HG03108 (cell line): ENCODE measurements at regions not wholly inside any gene's neighbourhood (a gene's known extent, or its start where the extent isn't known, plus 50 kb on each side); places are given as distances from the start of the nearest gene placed in this dataset.
"Not testable (repeated sequence)": the region's sequence is repeated elsewhere in the genome, so short reads cannot be mapped to it uniquely, and the experiment has no call there.

Source experiments
- ATAC-seq: cut with Tn5 transposase; IDR thresholded peaks from one replicate; pipeline ENCODE4 v1.9.1; 2021; ENCODE audit warnings: moderate library complexity; ENCODE audit not compliant: unreplicated experiment

GRCh38 chr3:95227092-95227491 is 1164.2 kb downstream of the NSUN3 start:
- no peak for ATAC-seq

DNA sequence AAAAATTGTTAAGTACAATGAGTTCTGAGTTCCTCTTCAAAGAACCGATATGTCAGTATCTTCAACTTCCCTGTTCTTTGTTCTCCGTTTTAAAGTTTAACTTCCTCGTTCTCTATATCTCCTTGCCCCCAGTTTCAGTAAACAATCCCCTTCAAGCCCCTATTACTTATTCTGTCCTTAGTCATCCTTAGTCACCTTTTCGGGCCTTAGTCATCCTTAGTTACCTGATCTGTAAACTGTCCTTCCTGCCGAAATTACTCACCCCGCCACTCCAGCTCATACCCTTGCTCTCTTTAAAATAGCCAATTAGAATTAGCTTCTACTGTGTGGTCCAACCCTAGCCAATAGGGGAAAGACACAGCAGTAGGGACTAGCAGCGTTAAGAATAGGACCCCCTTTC is 1165.6 kb downstream of the NSUN3 start:
- no peak for ATAC-seq

DNA sequence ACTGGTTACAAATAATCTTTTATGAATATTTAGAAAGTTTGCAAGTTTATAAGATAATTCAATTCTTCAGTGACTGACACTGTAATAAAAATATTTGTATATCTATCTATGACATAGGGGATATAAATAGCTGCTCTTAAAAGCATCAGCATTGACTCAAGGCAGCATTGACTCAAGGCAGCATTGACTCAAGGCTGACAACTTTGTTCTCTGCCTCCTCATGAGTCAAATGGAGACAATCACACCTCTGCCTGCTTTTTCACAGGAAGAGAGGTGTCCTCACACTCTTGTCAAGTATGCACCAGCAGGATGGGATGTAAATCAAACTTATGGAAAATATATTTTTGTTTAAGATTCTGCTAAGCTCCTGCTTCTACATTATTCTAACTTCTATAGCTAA is 1173.1 kb downstream of the NSUN3 start:
- ATAC-seq: no peak

DNA sequence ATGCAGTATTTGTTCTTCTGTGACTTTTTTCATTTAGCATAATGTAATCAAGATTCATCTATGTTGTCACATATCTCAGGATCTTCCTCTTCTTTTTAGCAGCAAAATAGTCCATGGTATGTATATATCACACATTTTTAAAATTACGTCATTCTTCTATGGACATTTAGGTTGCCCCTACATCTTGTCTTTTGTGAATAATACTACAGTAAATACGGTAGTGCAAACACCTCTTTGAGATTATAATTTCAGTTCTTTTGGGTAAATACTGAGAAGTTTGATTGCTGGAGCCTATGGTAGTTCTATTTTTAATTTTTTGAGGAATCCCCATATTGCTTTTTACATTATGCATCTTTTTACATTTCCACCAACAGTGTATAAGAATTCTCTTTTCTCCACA is 1174.9 kb downstream of the NSUN3 start:
- ATAC-seq: no peak

GRCh38 chr3:95240395-95240794 is 1177.5 kb downstream of the NSUN3 start:
- no peak for ATAC-seq

- ATAC-seq: not testable (repeated sequence)
These were observed 1178.4 kb downstream of the NSUN3 start for GRCh38 chr3:95241256-95241655.

DNA sequence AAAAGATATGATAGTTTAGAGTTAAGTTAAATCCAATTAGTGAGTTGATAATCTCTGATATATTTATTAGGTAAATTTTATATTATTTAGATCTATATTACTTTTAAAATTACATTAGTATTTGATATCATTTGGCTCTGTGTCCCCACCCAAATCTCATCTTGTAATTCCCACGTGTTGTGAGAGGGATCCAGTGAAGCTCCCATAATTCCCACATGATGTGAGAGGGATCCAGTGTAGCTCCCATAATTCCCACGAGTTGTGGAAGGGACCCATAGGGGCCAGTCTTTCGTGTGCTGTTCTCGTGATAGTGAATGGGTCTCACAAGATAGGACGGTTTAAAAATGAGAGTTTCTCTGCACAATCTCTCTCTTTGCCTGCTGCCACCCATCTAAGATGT is 1183.6 kb downstream of the NSUN3 start:
- ATAC-seq: no peak

DNA sequence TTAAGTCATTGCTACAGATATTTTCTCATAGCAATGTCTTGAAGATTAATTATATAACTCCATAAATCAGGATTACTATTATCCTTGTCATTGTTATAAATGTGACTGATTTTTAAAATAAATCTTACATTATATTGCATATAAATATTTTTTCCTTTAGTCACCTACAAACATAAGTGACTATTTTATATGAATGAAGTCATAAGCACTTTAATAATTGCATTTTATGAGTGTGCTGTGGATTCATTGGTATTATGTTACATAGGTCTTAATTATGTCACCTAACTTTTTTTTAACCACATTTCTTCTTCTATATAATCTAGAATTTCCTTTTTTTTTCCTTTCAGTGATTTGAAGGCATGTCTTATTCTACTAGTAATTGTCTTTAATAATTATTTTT is 1191.2 kb downstream of the NSUN3 start:
- ATAC-seq: no peak

- ATAC-seq: no peak
These were observed 1191.9 kb downstream of the NSUN3 start for GRCh38 chr3:95254758-95255157.

DNA sequence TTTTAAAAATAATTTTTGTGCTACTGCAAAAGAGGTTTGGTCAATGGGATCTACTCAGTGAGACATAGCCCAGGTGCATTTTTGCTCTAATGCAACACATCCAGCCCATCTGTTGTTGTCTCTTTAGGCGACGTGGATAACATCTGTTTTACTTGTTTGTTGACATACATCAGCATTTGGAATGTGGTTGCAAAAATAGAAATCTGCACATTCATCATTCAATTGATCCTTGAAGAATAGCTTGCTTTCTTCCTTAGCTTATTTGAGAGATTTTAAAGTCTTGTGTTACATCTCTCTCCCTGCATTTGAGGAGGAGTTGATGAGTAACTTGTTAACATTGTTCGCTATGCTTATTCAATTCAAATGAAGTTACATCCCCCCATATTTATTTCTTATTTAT is 1202.3 kb downstream of the NSUN3 start:
- no peak for ATAC-seq

DNA sequence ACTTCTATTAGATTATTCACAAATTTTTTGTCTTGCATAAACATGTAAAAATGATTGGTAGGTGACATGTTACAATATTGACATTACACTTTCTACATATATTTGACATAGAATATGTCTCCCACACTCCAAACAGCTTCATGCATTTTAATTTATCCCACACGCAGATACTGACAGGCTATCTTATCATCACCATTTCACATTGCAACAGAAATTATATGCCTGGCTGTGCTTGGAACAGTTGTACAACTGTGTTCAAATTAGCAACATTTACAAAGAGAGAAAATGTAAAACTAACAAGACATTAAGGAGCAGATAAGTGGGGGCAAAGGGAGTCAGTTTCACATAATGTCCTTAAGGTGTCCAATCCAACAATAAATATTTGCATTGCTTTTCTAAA is 1208.5 kb downstream of the NSUN3 start:
- ATAC-seq: no peak

- no peak for ATAC-seq
These were observed 1209.3 kb downstream of the NSUN3 start for GRCh38 chr3:95272166-95272565.

- no peak for ATAC-seq
These were observed 1209.9 kb downstream of the NSUN3 start for GRCh38 chr3:95272781-95273180.

DNA sequence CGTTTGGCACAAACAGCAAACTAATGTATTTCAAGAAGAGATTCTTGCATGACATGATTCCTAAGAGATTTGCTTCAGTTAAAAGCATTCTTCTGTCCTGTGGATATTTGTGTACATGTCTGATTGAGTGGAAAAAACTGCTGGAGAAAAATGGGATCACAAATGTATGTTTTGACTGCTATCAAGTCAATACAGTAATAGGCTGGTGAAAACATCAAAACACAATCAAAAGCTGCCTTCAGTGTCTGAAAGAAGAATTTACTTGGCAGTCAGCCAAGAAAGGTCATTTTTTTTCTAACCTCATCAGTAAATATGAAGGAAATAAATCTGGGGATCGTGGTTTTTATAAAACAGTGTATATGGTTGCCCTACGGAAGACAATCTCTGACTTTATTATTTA is 1214.8 kb downstream of the NSUN3 start:
- ATAC-seq: no peak

GRCh38 chr3:95280711-95281352 is 1218.0 kb downstream of the NSUN3 start:
- ATAC-seq: no peak

DNA sequence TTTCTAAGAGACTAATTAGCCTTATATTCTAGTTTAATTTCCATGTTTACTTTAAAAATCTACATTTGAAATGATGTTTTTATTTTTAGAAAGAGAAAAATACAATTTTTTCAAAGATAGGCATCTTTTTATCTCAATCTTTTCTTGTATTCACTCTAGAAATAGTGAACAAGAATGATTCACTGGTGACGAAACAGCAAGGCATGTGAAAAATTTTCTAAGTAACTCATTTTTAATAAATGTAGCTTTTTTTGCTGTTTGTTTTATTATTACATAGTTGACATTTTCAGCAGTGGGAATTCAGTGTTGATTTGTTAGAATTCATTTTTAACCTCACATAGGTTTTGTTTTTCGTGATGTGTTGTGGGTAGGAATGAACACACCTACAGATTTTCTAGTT is 1226.4 kb downstream of the NSUN3 start:
- ATAC-seq: no peak

GRCh38 chr3:95297581-95297980 is 1234.7 kb downstream of the NSUN3 start:
- no peak for ATAC-seq

DNA sequence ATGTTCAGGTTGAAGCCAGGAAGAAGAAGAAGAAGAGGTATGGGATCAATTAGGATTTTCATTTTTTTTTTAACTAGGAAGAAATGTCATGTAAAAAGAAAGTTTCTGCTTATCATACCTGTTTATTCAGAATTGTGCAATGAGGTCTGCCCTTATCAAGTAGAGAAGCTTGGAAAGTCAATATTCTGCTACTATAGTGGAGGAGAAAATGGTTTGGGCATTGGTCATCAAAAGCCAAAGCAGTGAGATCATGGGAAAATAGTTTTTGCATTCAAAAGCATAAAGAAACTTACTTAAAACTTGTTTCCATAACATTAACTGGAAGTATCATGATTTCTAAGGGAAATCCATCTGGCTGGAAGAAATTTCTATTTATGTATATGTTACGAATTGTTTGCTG is 1239.2 kb downstream of the NSUN3 start:
- ATAC-seq: no peak

DNA sequence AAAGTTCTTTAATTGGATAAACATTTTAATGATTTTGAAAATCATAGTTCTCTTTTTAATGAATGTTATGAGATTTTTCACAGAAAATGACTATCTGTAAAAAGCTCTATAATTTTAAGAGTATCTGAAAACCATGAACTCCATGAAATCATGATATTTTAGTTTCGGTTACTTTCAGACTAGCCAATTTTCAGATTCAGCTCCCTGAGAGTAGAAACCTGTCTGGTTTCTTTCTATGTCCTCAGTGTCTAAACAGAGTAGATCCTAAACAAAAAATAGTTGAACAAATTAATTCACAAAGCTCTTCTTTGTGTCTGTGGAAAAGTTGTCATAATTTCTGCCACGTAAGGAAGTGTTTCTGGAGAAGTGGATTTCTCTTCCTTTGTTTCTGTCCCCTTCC is 1247.7 kb downstream of the NSUN3 start:
- ATAC-seq: no peak

DNA sequence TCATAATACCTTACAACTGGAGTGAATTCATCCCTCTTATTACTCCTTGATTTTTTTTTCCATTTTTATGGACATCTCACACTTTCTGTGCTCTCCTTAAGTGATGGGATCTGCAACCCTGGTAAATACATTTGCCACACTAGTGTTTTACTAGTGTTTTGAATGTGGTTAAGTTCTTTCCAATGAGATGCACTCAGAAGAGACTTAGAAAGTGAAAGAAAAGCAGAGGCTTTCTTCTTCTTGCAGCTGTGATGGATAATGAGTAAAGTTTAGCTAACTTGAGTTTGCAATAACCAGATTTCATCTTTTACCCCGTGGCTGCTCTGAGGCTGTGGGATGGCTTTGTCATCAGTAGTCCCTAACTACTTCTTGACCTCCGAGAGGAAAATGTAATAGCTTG is 1248.4 kb downstream of the NSUN3 start:
- ATAC-seq: no peak

DNA sequence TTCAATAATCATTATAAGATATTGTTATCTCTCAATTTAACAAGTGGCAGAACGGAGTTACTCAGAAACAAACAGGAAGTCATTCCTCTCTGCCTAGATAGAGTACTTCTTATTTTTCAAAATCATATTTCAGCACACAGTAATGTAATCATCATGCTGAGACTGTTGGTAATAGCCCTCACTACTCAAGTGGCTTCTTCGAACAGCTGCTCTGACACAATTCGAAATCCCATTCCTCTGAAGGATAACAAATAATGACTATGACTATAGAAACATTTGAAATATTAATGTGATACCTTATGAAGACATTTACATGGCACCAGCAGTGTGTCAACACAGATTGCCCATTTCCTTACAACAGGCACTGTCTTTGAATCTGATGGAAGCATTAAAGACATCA is 1249.8 kb downstream of the NSUN3 start:
- ATAC-seq: no peak

- ATAC-seq: no peak
These were observed 1257.1 kb downstream of the NSUN3 start for GRCh38 chr3:95319921-95320494.

DNA sequence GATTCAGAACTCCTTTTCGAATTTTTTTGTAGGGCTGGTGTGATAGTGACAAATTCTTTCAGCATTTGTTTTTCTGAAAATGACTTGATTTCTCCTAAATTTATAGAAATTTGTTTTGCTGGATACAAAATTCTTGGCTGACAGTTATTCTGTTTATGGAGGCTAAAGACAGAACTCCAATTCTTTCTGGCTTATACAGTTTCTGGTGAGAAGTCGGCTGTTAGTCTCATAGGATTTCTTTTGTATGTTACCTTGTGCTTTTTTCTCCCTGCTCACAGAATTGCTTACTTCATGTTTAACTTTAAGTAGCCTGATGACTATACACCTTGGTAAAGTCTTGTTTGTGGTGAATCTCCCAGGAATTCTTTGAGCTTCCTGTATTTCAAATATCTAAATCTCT is 1264.6 kb downstream of the NSUN3 start:
- no peak for ATAC-seq
